ENCODE measurements at regions not wholly inside any gene's neighbourhood (a gene's known extent, or its start where the extent isn't known, plus 50 kb on each side); places are given as distances from the start of the nearest gene placed in this dataset.

DNA sequence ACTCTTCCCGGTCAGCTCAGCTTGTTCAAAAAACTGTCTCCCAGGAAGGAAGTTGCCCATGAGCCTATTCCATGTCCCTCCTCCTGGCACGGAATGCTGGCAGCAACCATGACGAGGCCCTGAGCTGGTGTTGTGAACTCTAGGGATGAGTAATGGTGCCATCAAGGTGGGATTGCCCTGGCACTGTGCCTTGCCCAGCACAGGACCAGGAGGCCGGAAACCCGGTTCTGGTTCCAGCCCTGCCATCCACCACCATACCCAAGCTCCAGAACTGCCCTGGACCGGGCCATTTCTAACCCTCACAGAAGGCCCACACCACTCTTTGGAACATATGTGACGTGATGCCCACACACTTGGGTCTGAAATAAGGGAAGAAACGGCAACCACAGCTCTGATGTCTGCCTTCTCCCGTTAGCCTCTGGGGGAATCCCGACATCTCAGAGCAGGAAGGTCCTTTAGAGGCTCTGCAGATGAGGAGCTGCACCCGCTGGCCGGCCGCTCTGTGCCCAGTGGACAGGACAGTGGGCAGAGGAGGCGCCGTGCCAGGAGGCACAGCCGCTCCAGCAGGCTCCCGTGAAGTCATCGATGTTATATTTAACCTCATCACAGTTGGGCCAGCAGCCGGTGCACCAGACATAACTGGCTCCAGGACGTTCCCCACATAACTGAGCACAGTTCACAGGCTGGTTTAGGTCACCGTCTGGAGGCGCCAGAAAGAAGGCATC, 462.1 kb upstream of the ID2 start:
- Histone ChIP-seq H3K9ac (ENCODE audit: low read length) (no peak overlapping the region), H2AFZ (ENCODE audit: low read depth, low read length, poor library complexity, severe bottlenecking) (no peak overlapping the region), H3K27me3 (ENCODE audit: insufficient read depth, low read length) (no peaks in the 10 kb centered on the region), H3K4me1 (ENCODE audit: control insufficient read depth in 1 of 2, insufficient read depth in 2 of 2, low read length in 2 of 2) (no peaks in the 10 kb centered on the region), H3K9me2 (ENCODE audit: insufficient read depth) (no peaks in the 10 kb centered on the region), H3K4me2 (ENCODE audit: low read length) (no peak overlapping the region), H3K27ac (ENCODE audit: low read depth, low read length) (no peak overlapping the region), H3K36me3 (ENCODE audit: control insufficient read depth in 1 of 2, insufficient read depth in 2 of 2, low read length in 2 of 2) (no peaks in the 10 kb centered on the region), H3K9me3 (ENCODE audit: control insufficient read depth in 1 of 2, insufficient read depth in 1 of 2, low read depth in 1 of 2, low read length in 2 of 2) (no peaks in the 10 kb centered on the region), H3K79me2 (ENCODE audit: insufficient read depth, low read length) (no peaks in the 10 kb centered on the region), H3K4me3 (replicated peaks in 1 of 2; ENCODE audit: low read depth in 1 of 2, low read length in 2 of 2) (no peak overlapping the region), H4K20me1 (ENCODE audit: insufficient read depth) (no peaks in the 10 kb centered on the region)
- BruUV-seq (replicated peaks): no TSS peak
- RAD21 ChIA-PET (ENCODE audit: low non-redundant PET in 1 of 2, low total read pairs in 2 of 2, uncharacterized antibody in 2 of 2, unreplicated experiment in 2 of 2): no interaction called here
- POLR2A ChIA-PET: no interaction called here
- no peak for TF ChIP-seq JUND (IDR thresholded peaks at IDR 0.05)
- TF ChIP-seq POLR2AphosphoS5 (IDR thresholded peaks at IDR 0.05; ENCODE audit: low read depth, low read length): no peak
- TF ChIP-seq ZBTB33 (IDR thresholded peaks at IDR 0.05; ENCODE audit: extremely low read depth, insufficient replicate concordance, low read length): no peak
- no peak for TF ChIP-seq ZNF274 (IDR thresholded peaks at IDR 0.05; ENCODE audit: low read depth, low read length)
- TF ChIP-seq, protein P1, sequence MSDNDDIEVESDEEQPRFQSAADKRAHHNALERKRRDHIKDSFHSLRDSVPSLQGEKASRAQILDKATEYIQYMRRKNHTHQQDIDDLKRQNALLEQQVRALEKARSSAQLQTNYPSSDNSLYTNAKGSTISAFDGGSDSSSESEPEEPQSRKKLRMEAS (IDR thresholded peaks at IDR 0.05): no peak
- TF ChIP-seq SIN3A (IDR thresholded peaks at IDR 0.05; ENCODE audit: low read depth): no peak
- no peak for TF ChIP-seq EGR1 (IDR thresholded peaks at IDR 0.05; ENCODE audit: low read depth)
- no peak for TF ChIP-seq EZH2phosphoT487 (IDR thresholded peaks at IDR 0.05; ENCODE audit: borderline replicate concordance)
- no peak for TF ChIP-seq SP1 (IDR thresholded peaks at IDR 0.05; ENCODE audit: low read depth)
- TF ChIP-seq FOSL1 (IDR thresholded peaks at IDR 0.05; ENCODE audit: low read depth): no peak
- TF ChIP-seq POLR2A (IDR thresholded peaks at IDR 0.05; ENCODE audit: borderline replicate concordance, extremely low read depth, insufficient read depth, insufficient read length): no peak
- no peak for TF ChIP-seq REST (IDR thresholded peaks at IDR 0.05; ENCODE audit: low read depth)
- ATAC-seq: no peak
- intact Hi-C loops (cut with micrococcal nuclease): no loop called here
- no peak for DNase-seq (ENCODE audit: low read depth, low spot score)
- CTCF ChIA-PET: no interaction called here
